ENCODE measurements at regions not wholly inside any gene's neighbourhood (a gene's known extent, or its start where the extent isn't known, plus 50 kb on each side); places are given as distances from the start of the nearest gene placed in this dataset.
"Not testable (repeated sequence)": the region's sequence is repeated elsewhere in the genome, so short reads cannot be mapped to it uniquely, and the experiment has no call there.

DNA sequence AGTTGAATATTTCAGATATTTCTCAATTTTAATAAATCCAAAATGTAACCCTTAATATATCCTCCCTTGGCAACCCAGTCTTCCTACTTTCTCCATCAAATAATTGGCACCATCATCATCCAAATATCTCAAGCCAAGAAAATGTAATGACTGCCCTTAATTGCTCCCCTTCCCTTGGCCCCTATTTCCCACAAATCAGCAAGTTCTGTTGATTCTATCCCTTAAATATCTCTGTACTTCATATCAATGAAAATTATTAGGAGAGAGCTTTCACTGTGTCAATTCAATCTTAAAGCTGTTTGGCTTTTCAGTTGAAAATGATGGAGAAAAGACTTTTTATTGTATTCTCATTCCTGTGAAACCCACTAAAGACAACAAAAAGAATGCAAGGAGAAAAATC is 349.8 kb downstream of the HINT1 start:
- no peak for DNase-seq

DNA sequence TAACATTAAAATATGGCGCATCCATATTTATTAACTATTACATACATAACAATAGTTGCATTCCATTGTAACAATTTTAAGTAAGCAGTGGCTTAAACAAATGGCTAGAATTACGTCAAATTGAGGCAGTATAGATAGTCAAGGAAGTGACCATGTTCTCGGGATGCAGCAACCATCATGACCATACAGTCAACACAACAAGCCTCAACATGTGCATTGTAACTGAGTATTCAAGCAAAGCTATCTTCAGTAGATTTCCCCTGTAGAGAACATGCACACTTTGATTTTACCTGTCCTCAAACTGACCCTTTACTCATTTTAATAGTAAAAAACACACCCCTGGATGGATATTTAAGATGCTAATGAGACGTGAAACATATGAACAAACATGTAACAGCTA is 356.4 kb downstream of the HINT1 start:
- DNase-seq = no peak

DNA sequence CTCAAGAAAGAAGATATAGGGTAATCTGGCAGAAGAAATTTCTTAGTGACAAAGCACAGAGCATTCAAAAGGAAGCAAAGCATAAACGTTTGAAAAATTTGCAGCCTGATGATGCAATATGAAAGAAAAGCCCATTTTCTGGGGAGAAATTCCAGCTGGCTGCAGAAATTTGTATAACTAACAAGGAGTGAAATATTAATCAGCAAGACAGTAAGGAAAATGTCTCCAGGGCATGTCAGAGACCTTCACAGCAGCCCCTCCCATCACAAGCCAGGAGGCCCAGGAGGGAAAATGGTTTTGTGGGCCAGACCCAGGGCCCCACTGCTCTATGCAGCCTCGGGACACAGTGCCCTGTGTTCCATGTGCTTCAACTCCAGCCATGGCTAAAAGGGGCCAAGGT is 359.4 kb downstream of the HINT1 start:
- no peak for DNase-seq

DNA sequence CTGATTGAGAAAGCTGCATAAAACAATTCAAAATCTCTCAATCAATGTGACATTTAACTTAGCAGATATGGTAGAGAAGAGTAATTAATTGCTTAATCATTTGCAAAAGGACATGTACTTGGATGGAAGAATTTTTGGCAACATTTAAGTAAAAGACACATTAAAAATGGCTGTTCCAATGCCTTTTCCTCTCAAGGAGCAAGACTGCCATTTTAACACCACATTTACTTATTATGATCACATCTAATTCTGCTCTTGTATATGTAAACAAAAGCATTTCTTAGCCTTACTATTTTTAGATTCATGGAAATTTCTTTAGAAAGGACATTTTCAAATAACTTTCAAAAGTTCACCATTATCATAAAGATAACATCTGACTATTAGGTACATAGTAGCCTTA is 360.0 kb downstream of the HINT1 start:
- DNase-seq = no peak

DNA sequence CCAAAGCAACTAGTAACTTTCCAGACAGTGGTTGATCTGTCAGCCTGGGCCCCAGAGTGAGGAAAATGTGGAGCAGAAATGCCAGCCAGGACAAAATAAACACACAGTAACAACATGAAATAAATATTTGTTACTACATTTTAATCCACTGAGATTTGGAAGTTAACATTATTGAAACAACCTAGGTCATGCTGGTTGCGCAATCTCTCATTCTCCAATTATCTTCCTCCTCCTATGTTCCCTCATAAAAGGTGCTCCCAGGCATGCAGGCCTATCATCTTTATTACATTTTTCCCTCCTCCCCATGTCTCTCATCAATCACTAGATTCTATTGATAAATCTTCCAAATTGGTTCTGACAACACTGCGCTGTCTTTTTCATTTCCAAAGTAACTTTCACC is 363.1 kb downstream of the HINT1 start:
- DNase-seq = no peak

DNA sequence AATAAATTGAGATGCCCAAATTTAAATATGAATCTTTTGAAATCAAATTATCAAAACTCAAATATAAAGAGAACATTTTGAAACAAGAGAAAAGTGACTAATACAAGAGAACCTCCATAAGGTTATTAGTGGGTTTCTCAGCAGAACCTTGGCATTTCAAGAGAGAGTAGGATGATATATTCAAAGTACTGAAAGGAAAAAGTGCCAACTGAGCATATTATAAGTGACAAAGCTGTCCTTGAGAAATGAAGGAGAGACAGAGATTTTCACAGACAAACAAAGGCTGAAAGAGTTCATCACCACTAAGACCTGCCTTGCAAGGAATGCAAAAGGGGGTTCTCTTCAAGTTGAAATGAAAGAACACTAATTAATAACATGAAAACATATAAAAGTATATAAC is 366.0 kb downstream of the HINT1 start:
- no peak for DNase-seq

DNA sequence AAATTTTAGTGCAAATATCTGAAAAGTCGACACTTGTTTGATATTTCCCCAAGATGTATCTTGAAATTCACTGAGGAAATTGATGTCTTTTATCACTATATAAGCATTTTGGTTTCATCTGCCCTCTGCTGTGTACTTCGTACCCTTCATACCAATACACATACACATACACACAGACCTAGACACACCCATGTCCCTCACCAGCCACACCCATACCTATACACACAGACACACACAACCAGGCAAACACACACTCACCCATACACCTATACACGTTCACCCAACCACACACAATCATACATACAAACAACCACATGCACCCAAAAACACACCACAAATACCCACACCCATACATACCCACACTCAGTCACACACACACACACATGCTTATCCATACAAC is 367.8 kb downstream of the HINT1 start:
- no peak for DNase-seq

DNA sequence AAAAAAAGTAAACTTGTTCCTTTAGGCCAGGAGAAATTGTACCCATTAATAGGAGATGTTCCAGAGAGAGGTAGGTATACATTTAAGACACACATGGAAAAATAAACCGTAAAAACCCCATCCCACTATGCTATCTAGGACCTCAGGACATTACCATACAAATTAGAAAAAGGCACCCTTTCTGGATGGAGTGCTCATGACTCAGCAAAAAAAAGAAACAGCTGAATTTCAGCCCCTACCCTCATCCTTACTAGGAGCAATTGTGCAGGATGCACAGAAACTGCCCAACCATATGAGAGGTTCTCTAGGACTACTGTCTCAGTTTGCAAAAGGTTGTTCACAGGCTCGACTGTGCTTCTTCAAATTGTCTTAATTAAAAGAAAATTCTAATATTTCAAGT is 368.2 kb downstream of the HINT1 start:
- DNase-seq = no peak

DNA sequence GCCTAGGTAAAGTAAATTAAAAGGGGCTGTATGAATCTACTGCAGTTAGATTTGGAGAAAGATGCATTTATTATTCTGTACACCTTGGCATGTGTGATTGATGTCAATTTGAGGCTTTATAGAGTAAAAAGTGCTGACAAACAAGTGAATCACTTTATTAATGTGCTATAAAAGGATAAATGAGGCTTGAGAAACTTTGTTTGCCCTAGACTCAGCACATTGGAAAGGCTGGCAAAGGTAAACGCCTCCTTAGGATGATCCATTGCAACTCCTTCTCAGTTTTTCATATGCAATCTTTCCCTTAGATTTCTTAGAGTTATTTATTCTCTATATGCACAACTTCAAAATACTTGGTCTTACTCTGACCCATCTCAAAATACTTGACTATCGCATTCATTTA is 369.0 kb downstream of the HINT1 start:
- no peak for DNase-seq

DNA sequence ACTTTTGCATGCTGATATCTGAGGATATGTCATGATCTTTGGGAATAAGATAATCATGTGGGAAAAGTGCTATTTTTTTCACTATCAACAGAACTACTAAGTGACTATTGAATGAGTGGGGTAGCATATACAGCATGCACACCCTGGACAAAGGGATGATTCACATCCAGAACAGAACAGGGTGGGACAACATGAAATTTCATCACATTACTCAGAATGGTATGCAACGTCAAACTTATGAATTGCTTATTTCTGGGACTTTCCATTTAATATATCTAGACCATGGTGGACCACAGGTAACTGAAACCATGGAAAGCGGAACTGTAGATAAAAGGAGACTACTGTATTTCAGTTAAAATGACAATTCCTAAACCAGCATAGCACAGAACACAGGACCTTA is 370.0 kb downstream of the HINT1 start:
- no peak for DNase-seq

DNA sequence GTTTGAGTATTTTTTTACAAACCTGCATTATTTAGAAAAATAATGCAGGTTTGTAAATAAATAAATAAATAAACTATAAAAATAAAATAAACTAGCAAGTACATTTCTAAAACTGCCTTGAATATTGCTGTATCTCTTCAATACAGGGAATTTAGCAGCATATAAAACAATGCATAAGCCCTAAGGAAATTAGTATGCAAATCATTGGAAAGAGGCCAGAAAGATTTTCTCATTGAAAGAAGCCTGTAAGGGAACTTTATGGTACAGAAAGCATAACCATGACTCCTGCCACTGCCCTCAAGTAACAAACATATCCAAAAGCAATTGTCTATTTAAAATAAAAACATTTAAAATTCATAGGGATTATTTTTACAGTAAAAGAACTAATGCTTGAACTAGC is 387.3 kb downstream of the HINT1 start:
- DNase-seq = no peak

DNA sequence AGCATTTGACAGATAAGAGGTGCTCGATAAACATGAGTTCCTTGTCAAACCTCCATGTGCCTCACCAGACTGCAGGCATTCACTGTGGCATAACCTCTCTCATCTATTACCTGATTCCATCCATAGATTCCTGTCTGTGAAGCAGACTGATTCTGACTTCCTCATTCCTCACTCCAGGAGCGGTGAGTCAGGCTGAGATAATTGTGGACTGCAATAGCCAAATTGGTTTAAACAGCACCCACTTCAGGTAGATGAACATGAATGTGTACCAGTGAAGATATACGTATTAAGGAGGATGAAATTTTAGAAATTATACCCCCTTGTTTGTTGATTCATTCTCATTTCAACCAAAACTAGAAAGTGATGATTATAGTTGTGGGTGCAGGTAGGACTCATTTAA is 391.2 kb downstream of the HINT1 start:
- no peak for DNase-seq

DNA sequence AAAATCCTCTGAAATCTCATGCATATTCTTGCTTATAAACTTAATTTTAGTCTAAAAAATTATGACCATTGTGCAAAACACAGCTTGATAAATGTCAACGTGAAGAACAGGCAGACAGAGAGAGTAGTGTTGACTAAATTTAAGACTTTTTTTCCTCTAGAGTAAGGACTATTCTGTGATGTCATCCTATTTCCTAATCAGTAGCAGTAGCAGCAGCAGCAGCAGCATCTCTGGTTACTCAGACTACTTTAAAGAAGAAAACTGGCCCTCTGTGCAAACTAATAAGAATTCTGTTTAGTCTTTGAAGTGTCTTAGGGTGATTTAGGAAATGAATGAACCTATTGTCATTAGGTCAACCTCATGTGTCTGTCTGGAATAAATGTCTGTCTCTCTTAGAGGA is 403.0 kb downstream of the HINT1 start:
- DNase-seq = no peak

DNA sequence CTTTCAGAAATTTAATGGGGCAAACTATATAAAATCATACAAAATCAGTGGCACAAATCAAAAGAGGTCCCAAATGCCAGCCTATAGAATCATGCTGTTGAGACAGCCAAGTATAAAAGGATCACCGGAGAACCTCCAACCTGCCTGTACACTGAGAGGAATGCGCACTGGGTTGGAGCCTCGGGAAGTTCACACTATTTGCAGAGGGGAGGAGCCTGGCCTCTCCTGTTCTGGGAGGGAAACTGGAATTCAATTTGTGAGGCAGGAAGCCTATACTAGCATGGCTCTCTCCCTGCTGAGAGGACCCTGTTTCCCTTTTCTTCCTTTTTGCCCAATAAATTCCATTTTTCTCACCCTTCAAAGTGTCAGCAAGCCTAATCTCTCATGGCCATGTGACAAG is 406.0 kb downstream of the HINT1 start:
- no peak for DNase-seq

DNA sequence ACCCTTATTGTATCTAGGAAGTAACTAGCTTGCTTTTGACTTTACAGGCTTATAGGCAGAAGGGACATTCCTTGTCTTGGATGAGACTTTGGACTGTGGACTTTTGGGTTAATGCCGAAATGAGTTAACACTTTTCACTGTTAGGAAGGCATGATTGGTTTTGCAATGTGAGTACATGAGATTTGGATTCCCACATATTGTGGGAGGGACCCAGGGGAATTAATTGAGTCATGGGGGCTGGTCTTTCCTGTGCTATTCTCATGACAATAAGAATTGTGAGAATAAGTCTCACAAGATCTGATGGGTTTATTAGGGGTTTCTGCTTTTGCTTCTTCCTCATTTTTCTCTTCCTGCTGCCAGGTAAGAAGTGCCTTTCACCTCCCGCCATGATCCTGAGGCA is 417.5 kb downstream of the HINT1 start:
- no peak for DNase-seq

DNA sequence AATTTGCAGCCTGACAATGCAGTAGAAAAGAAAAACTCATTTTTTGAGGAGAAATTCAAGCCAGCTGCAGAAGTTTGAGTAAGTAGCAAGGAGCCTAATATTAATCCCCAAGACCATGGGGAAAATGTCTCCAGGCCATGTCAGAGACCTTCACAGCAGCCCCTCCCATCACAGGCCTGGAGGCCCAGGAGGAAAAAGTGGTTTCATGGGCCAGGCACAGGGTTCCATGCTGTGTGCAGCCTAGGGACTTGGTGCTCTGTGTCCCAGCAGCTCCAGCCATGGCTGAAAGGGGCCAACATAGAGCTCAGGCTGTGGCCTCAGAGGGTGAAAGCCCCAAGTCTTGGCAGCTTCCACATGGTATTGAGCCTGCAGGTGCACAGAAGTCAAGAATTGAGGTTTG is 418.4 kb downstream of the HINT1 start:
- not testable (repeated sequence) for DNase-seq

DNA sequence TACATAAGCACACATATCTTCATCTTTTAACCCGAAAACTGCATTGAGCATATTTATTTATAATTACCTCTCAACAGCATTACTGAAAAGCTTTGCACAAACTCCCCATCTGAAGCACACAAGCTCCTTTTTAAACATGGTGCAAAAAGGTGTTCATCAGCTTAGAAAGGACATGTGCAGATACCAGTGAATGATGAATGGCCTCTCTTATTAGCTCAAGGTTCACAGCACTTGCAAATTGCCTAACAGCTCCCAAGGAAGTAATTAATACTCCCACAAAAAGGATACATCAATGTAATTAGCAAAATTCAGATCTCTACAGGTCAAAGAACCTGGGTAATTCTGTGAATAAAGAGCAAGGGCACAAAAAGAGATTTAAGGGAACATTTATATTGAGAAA is 422.0 kb downstream of the HINT1 start:
- DNase-seq = no peak

DNA sequence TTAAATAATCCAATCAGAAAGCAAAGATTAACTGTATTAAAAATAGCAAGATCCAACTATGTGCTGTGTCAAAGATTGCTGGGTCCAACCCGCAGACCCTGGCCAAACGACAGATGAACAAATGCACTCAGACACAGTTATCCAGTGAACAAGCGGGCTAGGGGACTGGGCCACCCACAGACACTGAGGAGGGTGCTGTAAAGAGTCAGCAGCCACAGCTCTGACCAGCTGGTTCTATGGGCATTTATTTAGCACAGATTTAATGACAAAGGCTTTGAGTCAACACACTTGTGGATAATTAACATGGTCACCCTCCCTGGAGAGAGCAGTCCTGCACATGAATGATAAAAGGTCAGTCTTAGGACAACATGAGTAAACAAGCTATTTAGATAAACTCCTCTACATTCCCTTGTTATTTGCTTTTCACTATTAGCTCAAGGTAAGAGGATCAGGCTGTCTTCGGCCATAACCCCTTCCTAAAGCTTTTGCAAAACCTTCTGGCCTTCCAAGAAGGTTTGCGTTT is 424.9 kb downstream of the HINT1 start:
- no peak for DNase-seq

DNA sequence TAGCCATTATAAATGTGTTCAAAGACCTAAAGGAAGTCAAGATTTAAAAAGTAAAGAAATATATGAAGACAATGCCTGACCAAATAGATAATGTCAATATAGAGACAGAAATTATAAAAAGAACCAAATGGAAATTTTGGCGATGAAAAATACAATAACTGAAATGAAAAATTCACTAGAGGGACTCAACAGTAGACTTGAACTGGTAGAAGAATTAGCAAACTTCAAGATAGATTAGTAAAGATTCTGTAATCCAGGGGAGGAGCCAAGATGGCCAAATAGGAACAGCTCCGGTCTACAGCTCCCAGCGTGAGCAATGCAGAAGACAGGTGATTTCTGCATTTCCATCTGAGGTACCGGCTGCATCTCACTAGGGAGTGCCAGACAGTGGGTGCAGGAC is 433.2 kb downstream of the HINT1 start:
- no peak for DNase-seq

DNA sequence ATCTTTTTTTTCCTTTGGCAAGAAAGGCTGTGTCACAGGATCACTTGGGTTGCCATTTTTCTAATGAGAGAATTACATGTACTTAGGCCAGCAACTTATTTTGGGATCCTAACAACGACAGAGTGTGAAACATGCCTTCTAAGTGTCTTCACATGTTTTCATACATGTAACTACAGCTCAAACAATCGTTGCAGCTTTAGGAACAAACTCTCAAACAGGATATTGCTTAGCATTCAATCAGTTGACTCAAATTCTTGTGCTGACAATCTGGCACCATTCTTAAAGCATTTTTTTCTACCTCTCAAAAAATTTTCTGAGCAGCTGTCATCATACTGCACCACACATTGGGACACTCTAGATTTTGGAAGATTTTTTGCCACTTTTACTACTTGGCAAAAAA is 435.5 kb downstream of the HINT1 start:
- DNase-seq = no peak

DNA sequence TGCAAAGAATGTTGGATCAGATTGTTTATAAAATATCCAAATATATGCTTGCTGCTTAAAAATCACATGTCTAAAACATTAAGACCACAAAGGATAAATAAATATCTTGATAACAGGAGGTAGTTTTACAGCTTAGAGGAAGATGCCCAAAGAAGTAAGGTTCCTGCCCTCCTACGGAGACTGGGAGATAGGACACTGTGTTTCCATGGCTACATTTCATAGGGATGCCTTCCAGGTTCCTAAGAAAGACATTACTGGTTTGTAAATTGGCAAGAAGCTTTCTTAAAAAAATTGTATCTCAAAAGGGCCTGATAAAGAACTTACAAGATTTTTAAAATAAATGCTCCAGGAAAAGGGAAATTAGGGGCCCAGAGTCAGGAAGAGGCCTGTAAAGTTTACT is 437.2 kb downstream of the HINT1 start:
- no peak for DNase-seq

DNA sequence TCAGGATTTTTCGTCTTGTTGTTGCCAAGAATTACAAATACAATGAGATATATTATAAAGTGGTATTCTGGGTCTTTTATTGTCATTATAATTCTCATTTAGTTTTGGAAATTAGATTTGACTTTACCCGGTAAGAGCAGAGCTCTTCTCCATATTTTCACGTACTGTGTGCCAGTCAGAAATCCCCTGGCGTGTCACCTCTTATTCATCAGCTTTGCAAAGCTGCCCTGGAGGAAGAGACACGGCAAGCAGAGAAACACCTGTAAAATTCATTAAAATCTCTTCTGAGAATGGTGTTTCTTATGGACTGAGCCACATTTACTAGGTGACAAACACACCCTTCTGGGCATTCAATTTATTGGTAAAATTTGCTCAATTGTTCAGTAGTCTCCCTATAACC is 440.4 kb downstream of the HINT1 start:
- no peak for DNase-seq

DNA sequence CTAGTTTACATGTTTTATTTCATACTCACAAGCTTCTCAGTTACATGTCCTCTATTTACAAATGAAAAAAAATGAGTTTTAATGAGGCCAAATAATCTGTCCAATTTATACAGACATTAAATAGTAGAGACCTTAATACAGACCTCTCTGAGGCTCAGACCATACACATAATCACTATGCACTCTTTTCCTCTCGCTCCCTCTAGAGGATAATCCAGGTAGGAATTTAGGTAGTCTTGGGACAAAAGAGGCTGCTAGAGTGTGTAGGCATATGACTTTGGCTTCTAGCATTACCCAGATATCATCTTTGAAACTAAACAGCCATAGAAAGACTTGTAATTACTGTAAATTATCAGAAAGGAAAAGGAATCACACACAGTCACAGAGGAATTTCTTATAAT is 444.7 kb downstream of the HINT1 start:
- no peak for DNase-seq

DNA sequence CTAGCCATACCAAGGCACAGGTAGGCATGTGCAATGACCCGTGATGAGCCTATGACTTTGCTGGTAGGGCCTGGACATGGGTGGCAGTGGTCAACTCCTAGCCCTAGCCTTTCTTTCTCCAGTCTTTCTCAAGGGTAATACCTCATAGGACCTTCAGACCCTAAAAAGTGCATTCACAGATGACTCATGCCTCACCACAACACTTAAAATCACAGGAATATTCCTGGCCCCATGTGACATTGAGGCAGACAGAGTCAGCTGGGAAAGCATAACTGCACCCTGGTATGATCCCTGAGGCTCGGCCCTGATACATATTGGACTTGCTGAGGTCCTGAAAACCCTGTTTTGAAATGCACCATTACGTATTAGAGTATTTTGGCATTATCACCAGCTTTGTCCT is 449.5 kb downstream of the HINT1 start:
- no peak for DNase-seq

DNA sequence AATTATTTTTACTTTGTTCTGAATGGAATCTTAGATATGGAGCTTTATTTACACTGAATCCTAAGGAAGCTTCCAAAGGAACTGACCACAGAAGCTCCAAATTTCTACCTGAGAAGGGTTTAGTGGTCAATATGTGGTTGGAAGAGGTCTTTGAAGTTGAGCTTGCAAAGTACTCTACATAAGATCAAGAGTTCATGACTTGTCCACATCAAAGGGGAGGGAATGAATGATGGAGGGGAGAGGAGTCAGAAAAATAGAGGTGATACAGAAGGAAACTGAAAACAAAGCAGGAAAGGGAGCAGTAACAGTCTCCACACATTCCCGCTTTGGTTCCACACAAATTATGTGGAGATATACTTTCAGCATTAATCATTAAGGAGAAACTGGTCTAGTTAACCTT is 450.9 kb downstream of the HINT1 start:
- no peak for DNase-seq

DNA sequence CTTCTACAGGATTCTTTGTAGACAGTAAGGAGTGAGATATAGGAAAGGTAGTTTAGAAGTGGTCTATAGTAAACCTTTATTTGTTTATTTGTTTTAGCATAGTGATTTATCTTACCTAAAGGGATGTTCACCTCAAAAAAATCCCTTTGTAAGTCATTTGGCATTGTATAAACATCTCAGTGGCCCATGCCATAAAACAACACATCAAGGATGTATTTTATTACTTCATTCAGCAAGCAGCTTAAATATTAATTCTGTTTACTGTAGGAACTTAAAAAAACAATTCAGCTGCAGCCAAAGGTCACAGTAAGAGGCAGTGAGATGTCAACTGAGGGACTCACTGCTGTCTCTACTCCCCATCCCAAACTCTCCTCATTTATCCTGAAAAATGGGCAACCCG is 452.7 kb downstream of the HINT1 start:
- DNase-seq = no peak

Measured in KG1 (cell line).